ENCODE measurements at regions not wholly inside any gene's neighbourhood (a gene's known extent, or its start where the extent isn't known, plus 50 kb on each side); places are given as distances from the start of the nearest gene placed in this dataset.

GRCh38 chr21:21851657-21852056 is 853.4 kb downstream of the NCAM2 start:
- H3K27ac Mint-ChIP-seq: no peak overlapping the region
- H3K4me1 Mint-ChIP-seq: peaks cover 30% of the 10 kb centered on the region
- peaks cover 6% of the 10 kb centered on the region for H3K27me3 Mint-ChIP-seq (ENCODE audit: low read depth)
- TF ChIP-seq GTF2I (CRISPR knock-in tag; conservative IDR thresholded peaks at IDR 0.05) (no peak), TEAD4 (CRISPR knock-in tag; IDR thresholded peaks at IDR 0.05) (no peak), NR1H2 (CRISPR knock-in tag; IDR thresholded peaks at IDR 0.05) (no peak), CREB1 (CRISPR knock-in tag; IDR thresholded peaks at IDR 0.05) (no peak), USF1 (CRISPR knock-in tag; IDR thresholded peaks at IDR 0.05) (no peak), GABPB1 (CRISPR knock-in tag; IDR thresholded peaks at IDR 0.05) (no peak), ZNF281 (CRISPR knock-in tag; IDR thresholded peaks at IDR 0.05) (no peak), ZNF317 (CRISPR knock-in tag; IDR thresholded peaks at IDR 0.05; ENCODE audit: borderline replicate concordance, low read depth) (no peak), MYBL2 (CRISPR knock-in tag; IDR thresholded peaks at IDR 0.05) (no peak), AR (CRISPR knock-in tag; IDR thresholded peaks at IDR 0.05) (no peak)
- TF ChIP-seq, protein P1, sequence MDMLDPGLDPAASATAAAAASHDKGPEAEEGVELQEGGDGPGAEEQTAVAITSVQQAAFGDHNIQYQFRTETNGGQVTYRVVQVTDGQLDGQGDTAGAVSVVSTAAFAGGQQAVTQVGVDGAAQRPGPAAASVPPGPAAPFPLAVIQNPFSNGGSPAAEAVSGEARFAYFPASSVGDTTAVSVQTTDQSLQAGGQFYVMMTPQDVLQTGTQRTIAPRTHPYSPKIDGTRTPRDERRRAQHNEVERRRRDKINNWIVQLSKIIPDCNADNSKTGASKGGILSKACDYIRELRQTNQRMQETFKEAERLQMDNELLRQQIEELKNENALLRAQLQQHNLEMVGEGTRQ (CRISPR knock-in tag; IDR thresholded peaks at IDR 0.05): no peak
- TF ChIP-seq, protein P2, sequence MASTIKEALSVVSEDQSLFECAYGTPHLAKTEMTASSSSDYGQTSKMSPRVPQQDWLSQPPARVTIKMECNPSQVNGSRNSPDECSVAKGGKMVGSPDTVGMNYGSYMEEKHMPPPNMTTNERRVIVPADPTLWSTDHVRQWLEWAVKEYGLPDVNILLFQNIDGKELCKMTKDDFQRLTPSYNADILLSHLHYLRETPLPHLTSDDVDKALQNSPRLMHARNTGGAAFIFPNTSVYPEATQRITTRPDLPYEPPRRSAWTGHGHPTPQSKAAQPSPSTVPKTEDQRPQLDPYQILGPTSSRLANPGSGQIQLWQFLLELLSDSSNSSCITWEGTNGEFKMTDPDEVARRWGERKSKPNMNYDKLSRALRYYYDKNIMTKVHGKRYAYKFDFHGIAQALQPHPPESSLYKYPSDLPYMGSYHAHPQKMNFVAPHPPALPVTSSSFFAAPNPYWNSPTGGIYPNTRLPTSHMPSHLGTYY (CRISPR knock-in tag; IDR thresholded peaks at IDR 0.05): no peak
- peaks cover 22% of the 10 kb centered on the region for H3K9me3 Mint-ChIP-seq
- DNase-seq (ENCODE audit: low spot score) (no peak), ATAC-seq (no peak)
- ChIA-PET POLR2A (no interaction called here), CTCF (interaction anchor here (0.7 kb wide), 1 partner anchor 513 kb away, joined by 3 read pairs; no protein-coding TSS in a partner anchor)
- peak overlapping the region; percentile 38 for H3K4me3 Mint-ChIP-seq
- H3K36me3 Mint-ChIP-seq: peaks cover 3% of the 10 kb centered on the region; the same call in 1 of the 2 replicates

GRCh38 chr21:21858502-21859334 is 860.5 kb downstream of the NCAM2 start:
- peaks cover 24% of the 10 kb centered on the region for H3K4me1 Mint-ChIP-seq
- DNase-seq (ENCODE audit: low spot score) (no peak), ATAC-seq (no peak)
- H3K27ac Mint-ChIP-seq: no peak overlapping the region
- CTCF ChIA-PET: no interaction called here
- H3K4me3 Mint-ChIP-seq: no peak overlapping the region
- peaks cover 15% of the 10 kb centered on the region for H3K9me3 Mint-ChIP-seq
- peaks cover 3% of the 10 kb centered on the region; the same call in 1 of the 2 replicates for H3K36me3 Mint-ChIP-seq
- no peaks in the 10 kb centered on the region for H3K27me3 Mint-ChIP-seq (ENCODE audit: low read depth)
- TF ChIP-seq, protein P2 (CRISPR knock-in tag; IDR thresholded peaks at IDR 0.05): no peak
- TF ChIP-seq, protein P3, sequence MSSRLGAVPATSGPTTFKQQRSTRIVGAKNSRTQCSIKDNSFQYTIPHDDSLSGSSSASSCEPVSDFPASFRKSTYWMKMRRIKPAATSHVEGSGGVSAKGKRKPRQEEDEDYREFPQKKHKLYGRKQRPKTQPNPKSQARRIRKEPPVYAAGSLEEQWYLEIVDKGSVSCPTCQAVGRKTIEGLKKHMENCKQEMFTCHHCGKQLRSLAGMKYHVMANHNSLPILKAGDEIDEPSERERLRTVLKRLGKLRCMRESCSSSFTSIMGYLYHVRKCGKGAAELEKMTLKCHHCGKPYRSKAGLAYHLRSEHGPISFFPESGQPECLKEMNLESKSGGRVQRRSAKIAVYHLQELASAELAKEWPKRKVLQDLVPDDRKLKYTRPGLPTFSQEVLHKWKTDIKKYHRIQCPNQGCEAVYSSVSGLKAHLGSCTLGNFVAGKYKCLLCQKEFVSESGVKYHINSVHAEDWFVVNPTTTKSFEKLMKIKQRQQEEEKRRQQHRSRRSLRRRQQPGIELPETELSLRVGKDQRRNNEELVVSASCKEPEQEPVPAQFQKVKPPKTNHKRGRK (CRISPR knock-in tag; IDR thresholded peaks at IDR 0.05; ENCODE audit: borderline replicate concordance): peak; percentile 77; the same call in 1 of the 2 replicates
- POLR2A ChIA-PET: no interaction called here

Data from WTC11 (cell line).